GM10248 (cell line): ENCODE measurements at regions not wholly inside any gene's neighbourhood (a gene's known extent, or its start where the extent isn't known, plus 50 kb on each side); places are given as distances from the start of the nearest gene placed in this dataset.

ENCODE experiments used
- CTCF ChIA-PET: fragments of 300-600 bp; sonication (Branson Sonifier 250); formaldehyde crosslinking; extraction: SDS; loops from one replicate; lab custom pipeline; 2021; ENCODE audit warnings: antibody characterized with exemption; lab: Yijun Ruan, JAX
- POLR2A ChIA-PET: fragments of 350-650 bp; sonication (Branson Sonifier 250); formaldehyde crosslinking; extraction: SDS; loops from one replicate; lab custom pipeline; 2020; ENCODE audit warnings: antibody characterized with exemption; lab: Yijun Ruan, JAX
- DNase-seq: peaks from one replicate; pipeline ENCODE4 v3.0.0; 2012; ENCODE audit errors: extremely low spot score
- TF ChIP-seq, protein P1 (sequence below): IDR thresholded peaks from 2 replicates; pipeline ENCODE4 v1.5.1; 2012; ENCODE audit warnings: mild to moderate bottlenecking, low read depth; ENCODE audit errors: extremely low read depth, missing control alignments, control extremely low read depth

DNA sequence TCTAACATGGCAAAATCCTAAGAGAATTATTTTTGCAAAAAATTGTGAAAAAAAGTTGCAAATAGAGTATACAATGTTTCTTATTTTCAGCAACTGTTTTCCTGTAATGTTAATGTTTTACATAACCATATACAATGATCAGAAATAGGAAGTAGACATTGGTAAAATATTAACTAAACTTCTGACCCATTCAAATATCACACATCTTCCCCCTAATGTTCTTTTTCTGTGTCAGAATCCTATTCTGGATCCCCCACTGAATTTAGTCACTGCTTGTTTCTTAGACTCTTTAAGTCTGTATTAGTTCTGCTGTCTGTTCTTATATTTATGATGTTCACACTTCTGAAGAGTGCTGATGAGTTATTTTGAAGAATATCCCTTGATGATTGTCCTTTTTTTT lies 62.0 kb downstream of the HFE start:
- DNase-seq, result no peak
- ChIA-PET POLR2A (no interaction called here), CTCF (no interaction called here)
- TF ChIP-seq, protein P1, sequence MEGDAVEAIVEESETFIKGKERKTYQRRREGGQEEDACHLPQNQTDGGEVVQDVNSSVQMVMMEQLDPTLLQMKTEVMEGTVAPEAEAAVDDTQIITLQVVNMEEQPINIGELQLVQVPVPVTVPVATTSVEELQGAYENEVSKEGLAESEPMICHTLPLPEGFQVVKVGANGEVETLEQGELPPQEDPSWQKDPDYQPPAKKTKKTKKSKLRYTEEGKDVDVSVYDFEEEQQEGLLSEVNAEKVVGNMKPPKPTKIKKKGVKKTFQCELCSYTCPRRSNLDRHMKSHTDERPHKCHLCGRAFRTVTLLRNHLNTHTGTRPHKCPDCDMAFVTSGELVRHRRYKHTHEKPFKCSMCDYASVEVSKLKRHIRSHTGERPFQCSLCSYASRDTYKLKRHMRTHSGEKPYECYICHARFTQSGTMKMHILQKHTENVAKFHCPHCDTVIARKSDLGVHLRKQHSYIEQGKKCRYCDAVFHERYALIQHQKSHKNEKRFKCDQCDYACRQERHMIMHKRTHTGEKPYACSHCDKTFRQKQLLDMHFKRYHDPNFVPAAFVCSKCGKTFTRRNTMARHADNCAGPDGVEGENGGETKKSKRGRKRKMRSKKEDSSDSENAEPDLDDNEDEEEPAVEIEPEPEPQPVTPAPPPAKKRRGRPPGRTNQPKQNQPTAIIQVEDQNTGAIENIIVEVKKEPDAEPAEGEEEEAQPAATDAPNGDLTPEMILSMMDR, result no peak

DNA sequence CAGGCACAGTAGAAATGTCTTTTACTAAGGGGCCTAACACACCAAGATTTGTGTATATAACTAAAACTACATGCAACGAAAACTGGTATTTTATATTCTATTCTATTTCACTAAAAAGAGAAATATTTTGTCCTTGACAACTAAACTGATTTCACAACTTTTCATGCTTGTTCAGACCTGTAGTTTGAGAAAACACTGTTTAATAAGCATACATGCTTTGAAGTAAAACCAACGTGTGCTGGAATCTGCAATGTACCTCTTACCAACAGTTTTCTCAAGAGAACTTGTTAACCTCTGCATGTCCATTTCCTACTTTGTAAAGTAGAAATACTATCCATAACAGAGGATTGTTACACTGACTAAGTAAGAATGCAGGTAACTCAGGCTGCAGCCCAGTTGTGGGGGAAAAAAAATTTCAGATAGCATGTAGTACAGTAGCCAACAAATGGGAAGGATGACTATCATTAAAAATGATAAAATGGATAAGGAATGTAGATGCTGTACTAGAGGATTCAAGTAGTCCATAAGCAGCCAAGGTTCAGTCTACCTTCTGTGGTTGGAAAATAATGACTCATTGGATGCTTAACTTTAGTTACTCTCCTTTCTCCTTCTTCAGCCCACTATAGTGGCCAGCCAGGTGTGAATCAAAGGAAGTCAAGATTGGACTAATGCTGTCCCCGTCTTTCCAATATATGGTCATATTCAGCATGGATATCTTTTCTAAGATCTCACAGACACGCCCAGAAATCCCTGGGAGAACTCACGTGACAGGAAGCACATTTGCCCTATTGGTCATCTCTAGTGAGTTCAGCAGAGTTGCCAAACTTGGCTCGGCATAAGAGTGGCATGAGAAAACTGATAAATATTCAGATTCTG lies 65.2 kb downstream of the HFE start:
- CTCF ChIA-PET, result interaction anchor here (0.9 to 1.4 kb wide), 3 partner anchors 11 to 88 kb away, joined by 3 to 5 read pairs (median 4); no protein-coding TSS in a partner anchor
- DNase-seq, result no peak
- POLR2A ChIA-PET, result interaction anchor here (0.6 kb wide), 1 partner anchor 49 kb away, joined by 4 read pairs; no protein-coding TSS in a partner anchor
- TF ChIP-seq, protein P1, result no peak

DNA sequence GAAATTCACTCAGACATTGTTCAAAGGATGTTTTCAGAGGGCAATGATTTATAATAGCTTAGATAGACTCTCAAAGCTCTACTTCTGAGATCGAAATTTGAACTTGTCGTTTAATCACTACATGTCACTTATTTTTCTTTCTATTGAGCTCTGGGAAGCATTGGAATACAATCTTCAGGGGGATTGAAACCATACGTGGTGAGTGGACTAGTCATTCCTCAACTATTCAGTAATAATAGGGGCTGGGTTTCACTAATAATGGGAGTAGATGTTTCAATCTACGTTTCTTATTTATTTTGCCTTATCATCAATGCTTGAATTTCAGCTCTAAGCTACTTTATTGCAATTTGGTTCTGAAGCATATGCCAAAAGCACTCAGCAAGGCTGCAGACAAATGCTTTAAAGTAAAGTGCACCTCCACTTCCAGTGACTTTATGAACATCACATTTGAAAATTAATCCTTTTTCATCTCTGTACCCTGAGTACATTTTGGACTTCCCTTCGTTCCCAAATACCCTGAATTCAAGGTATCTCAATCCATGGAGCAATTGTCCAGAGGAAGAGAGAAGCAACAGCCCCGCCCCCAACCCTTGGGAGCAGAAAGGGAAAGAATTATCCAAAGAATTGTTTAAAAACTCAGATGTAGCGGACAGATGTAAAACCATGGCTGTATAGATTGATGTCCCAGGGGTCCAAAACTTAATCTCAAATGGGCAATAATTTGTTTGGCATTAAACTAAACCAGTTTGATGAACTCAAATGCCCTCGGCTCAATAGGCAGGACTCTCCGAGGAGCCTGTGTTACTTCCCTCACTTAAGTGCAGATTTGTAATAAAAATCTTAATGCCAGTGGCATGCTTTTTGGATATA lies 68.1 kb downstream of the HFE start:
- ChIA-PET CTCF (interaction anchor here (0.8 to 4.9 kb wide), 6 partner anchors 24 to 440 kb away, joined by 3 to 28 read pairs (median 3); a partner anchor contains a TSS), POLR2A (interaction anchor here (0.6 to 6.3 kb wide), 29 partner anchors 8 to 1669 kb away, joined by 3 to 211 read pairs (median 6); a partner anchor contains a TSS)
- DNase-seq, result peak; percentile 36
- TF ChIP-seq, protein P1, result no peak

DNA sequence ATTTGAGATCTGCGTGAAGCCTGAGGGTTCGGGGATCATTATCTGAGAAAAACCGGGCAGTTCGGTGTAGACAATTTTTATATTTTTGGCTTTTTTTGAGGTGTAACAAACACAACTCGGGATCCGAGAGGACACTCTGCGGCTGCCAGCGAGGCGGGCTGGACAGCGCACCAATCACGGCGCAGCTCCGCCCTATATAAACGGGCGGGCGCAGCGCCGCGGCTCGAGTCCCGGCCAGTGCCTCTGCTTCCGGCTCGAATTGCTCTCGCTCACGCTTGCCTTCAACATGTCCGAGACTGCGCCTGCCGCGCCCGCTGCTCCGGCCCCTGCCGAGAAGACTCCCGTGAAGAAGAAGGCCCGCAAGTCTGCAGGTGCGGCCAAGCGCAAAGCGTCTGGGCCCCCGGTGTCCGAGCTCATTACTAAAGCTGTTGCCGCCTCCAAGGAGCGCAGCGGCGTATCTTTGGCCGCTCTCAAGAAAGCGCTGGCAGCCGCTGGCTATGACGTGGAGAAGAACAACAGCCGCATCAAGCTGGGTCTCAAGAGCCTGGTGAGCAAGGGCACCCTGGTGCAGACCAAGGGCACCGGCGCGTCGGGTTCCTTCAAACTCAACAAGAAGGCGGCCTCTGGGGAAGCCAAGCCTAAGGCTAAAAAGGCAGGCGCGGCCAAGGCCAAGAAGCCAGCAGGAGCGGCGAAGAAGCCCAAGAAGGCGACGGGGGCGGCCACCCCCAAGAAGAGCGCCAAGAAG lies 69.0 kb downstream of the HFE start:
- DNase-seq, result peak; percentile 89
- ChIA-PET CTCF (interaction anchor here (0.8 to 4.9 kb wide), 6 partner anchors 32 to 439 kb away, joined by 3 to 28 read pairs (median 4); a partner anchor contains a TSS), POLR2A (interaction anchor here (0.6 to 6.3 kb wide), 38 partner anchors 9 to 1734 kb away, joined by 3 to 211 read pairs (median 5); a partner anchor contains a TSS)
- TF ChIP-seq, protein P1, result no peak

GRCh38 chr6:26156850-26157250 lies 69.6 kb downstream of the HFE start:
- DNase-seq, result peak; percentile 23
- TF ChIP-seq, protein P1, result no peak
- CTCF ChIA-PET, result interaction anchor here (0.8 to 4.9 kb wide), 5 partner anchors 19 to 135 kb away, joined by 3 to 28 read pairs (median 4); a partner anchor contains a TSS
- POLR2A ChIA-PET, result interaction anchor here (0.6 to 6.3 kb wide), 33 partner anchors 10 to 1736 kb away, joined by 3 to 211 read pairs (median 6); a partner anchor contains a TSS
